HL-60 (cell line): ENCODE measurements at regions not wholly inside any gene's neighbourhood (a gene's known extent, or its start where the extent isn't known, plus 50 kb on each side); places are given as distances from the start of the nearest gene placed in this dataset.

Source experiments
- DNase-seq, 2 experiments: peaks; one replicate each; pipeline ENCODE4 v3.0.0-alpha.2; 2010 to 2020; ENCODE audit warnings: low read depth in 1 of 2, low spot score in 1 of 2
- H3K27ac ChIP-seq: fragments of 250-450 bp; sonication (Bioruptor Pico); replicated peaks from 2 replicates; pipeline ENCODE4 v1.5.1; 2020; ENCODE audit warnings: mild to moderate bottlenecking, moderate library complexity
- H3K27me3 ChIP-seq: fragments of 250-450 bp; sonication (Bioruptor Pico); 2 replicates; pipeline ENCODE4 v1.5.1; 2021; ENCODE audit warnings: mild to moderate bottlenecking, moderate library complexity; ENCODE audit not compliant: insufficient read depth, poor library complexity, severe bottlenecking
- H3K4me3 ChIP-seq: replicated peaks from 2 replicates; pipeline ENCODE4 v1.5.1; 2011; ENCODE audit warnings: mild to moderate bottlenecking, control low read depth, low read length; ENCODE audit not compliant: insufficient read depth
- CTCF ChIP-seq: IDR thresholded peaks from one replicate; pipeline ENCODE4 v1.5.1; 2011; ENCODE audit warnings: low read length, control low read depth, inconsistent platforms; ENCODE audit not compliant: insufficient read depth
- GABPA ChIP-seq: IDR thresholded peaks from 2 replicates; pipeline ENCODE4 v1.6.1; 2012; ENCODE audit warnings: low read depth
- POLR2AphosphoS5 ChIP-seq: IDR thresholded peaks from 2 replicates; pipeline ENCODE4 v1.6.1; 2012; ENCODE audit warnings: low read depth
- SPI1 ChIP-seq: IDR thresholded peaks from 2 replicates; pipeline ENCODE4 v1.6.1; 2012; ENCODE audit warnings: low read depth, mild to moderate bottlenecking, borderline replicate concordance
- TF ChIP-seq, protein P1 (sequence below): IDR thresholded peaks from 2 replicates; pipeline ENCODE4 v1.6.1; 2012; ENCODE audit warnings: low read depth; ENCODE audit not compliant: insufficient replicate concordance

DNA sequence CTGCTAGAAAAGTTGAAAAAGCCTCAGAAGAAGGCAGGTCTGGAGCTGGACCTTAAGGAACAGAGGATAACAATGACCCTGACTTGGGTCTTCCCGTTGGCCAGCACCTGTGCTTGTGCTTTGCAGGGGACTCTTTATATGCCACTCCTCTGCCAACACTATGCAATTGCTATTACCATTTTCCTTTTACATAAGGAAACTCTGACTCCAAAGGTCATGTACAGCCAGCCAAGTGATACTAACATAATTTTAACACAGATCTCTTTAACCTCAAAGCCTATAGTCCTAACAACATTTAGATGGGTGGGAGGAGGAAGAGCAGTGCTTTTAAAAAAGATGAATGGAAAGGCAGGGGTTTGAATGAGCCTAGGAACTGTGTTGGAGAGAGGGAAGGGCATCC is 106.6 kb upstream of the RAB4A start:
- Histone ChIP-seq H3K27me3 (no peaks in the 10 kb centered on the region), H3K27ac (no peak overlapping the region; the same call in 1 of the 2 replicates), H3K4me3 (no peak overlapping the region)
- no peak for DNase-seq
- TF ChIP-seq, protein P1, sequence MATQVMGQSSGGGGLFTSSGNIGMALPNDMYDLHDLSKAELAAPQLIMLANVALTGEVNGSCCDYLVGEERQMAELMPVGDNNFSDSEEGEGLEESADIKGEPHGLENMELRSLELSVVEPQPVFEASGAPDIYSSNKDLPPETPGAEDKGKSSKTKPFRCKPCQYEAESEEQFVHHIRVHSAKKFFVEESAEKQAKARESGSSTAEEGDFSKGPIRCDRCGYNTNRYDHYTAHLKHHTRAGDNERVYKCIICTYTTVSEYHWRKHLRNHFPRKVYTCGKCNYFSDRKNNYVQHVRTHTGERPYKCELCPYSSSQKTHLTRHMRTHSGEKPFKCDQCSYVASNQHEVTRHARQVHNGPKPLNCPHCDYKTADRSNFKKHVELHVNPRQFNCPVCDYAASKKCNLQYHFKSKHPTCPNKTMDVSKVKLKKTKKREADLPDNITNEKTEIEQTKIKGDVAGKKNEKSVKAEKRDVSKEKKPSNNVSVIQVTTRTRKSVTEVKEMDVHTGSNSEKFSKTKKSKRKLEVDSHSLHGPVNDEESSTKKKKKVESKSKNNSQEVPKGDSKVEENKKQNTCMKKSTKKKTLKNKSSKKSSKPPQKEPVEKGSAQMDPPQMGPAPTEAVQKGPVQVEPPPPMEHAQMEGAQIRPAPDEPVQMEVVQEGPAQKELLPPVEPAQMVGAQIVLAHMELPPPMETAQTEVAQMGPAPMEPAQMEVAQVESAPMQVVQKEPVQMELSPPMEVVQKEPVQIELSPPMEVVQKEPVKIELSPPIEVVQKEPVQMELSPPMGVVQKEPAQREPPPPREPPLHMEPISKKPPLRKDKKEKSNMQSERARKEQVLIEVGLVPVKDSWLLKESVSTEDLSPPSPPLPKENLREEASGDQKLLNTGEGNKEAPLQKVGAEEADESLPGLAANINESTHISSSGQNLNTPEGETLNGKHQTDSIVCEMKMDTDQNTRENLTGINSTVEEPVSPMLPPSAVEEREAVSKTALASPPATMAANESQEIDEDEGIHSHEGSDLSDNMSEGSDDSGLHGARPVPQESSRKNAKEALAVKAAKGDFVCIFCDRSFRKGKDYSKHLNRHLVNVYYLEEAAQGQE = no peak
- TF ChIP-seq POLR2AphosphoS5 = no peak
- no peak for TF ChIP-seq SPI1
- no peak for TF ChIP-seq CTCF
- no peak for TF ChIP-seq GABPA

DNA sequence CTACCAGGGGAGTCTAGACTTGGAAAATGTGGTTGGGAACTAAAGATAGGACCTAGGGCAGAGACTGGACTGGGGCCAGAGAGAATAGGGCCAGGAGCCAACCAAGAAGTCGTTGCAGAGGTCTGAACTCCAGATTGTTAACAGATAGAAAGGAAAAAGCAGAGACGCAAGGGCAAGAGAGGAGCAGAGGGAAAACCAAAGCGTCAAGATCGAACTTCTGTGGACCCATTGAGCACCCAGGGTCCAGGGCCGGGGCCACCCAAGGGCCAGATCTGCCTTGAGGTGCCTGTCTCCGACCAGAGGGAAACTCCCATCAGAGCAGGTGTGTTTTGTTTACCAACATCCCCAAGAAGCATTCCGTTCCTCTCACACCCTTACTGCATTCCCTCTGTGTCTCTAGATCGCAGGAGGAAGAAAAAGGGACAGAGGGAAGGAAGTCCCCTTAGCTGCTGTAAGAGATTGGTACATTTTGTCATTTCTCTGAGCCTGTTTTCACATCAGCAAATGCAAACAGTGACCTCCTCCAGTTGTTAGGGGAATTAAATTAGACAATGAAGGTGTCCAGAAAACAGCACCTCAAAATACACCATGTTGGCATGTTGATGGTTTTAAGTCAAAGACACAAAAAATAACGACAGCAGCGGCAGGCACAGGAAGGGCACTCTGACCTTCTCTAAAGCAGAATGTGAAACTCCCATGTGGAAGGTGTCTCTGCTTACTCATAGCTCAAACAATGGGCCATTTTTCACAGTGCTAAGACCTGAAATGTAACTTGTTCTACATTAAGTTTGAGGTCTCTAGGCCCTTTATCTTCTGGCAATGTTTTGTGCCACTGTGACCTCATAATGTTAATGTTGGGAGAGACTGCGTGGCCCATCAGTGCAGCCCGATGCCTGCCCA is 105.8 kb upstream of the RAB4A start:
- no peak overlapping the region for H3K27ac ChIP-seq
- no peaks in the 10 kb centered on the region for H3K27me3 ChIP-seq
- no peak for DNase-seq
- no peak overlapping the region for H3K4me3 ChIP-seq
- TF ChIP-seq GABPA (no peak), POLR2AphosphoS5 (no peak), CTCF (no peak), SPI1 (no peak)
- TF ChIP-seq, protein P1 = no peak

DNA sequence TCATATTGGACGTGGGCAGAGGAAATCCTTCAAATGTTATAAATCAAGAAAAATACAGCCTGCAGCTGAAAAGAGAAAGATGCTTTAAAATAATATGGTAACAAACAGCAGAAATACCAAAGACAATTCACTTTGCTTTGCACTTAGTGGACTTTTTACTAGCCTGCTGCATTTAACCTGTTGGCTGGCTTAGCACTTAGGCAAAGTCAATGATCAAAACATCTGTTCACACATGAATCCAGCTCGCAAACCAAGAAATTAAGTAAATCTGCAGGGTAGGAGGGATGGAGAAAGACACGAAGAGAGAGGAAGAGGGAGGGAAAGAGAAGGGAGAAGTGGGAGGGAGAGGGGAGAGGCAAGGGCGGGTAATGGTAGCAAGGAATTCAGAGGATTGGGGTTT is 103.6 kb upstream of the RAB4A start:
- no peak overlapping the region for H3K4me3 ChIP-seq
- TF ChIP-seq POLR2AphosphoS5 (no peak), GABPA (no peak), CTCF (no peak), SPI1 (no peak)
- TF ChIP-seq, protein P1 = no peak
- no peak overlapping the region for H3K27ac ChIP-seq
- H3K27me3 ChIP-seq = no peaks in the 10 kb centered on the region
- DNase-seq = no peak
